SK-N-MC (cell line): ENCODE measurements at regions not wholly inside any gene's neighbourhood (a gene's known extent, or its start where the extent isn't known, plus 50 kb on each side); places are given as distances from the start of the nearest gene placed in this dataset.

Experiments
- DNase-seq: peaks from one replicate; pipeline ENCODE4 v3.0.0-alpha.2; 2011; ENCODE audit warnings: low read depth, low spot score
- H3K27ac ChIP-seq: fragments of 200-600 bp; sonication (generic); 2 replicates; pipeline ENCODE4 v1.5.1; 2016; ENCODE audit warnings: mixed run types
- H3K36me3 ChIP-seq: fragments of 200-600 bp; sonication (generic); 2 replicates; pipeline ENCODE4 v1.6.1; 2017; ENCODE audit warnings: antibody characterized with exemption, low read length, mixed read lengths; ENCODE audit not compliant: insufficient read depth
- H3K4me3 ChIP-seq: fragments of 200-600 bp; sonication (generic); 2 replicates; pipeline ENCODE4 v1.5.1; 2016
- H3K9ac ChIP-seq: fragments of 200-600 bp; sonication (generic); 2 replicates; pipeline ENCODE4 v1.8.0; 2017; ENCODE audit warnings: mixed run types, mixed read lengths; ENCODE audit not compliant: insufficient read length
- H3K9me3 ChIP-seq: fragments of 200-600 bp; sonication (generic); 2 replicates; pipeline ENCODE4 v1.6.1; 2017; ENCODE audit warnings: low read depth, mild to moderate bottlenecking, antibody characterized with exemption, low read length, moderate library complexity, mixed read lengths
- EZH2 ChIP-seq: fragments of 200-600 bp; sonication (generic); IDR thresholded peaks from one replicate; pipeline ENCODE4 v1.6.1; 2017; ENCODE audit warnings: antibody characterized with exemption
- FOXP2 ChIP-seq: optimal IDR thresholded peaks from 2 replicates; pipeline ENCODE3; 2011; ENCODE audit warnings: mild to moderate bottlenecking, moderate library complexity; ENCODE audit not compliant: insufficient read depth; ENCODE audit errors: extremely low read length, control extremely low read depth
- POLR2AphosphoS5 ChIP-seq: IDR thresholded peaks from 2 replicates; pipeline ENCODE4 v1.6.1; 2012; ENCODE audit warnings: mild to moderate bottlenecking, low read depth, low read length, borderline replicate concordance

DNA sequence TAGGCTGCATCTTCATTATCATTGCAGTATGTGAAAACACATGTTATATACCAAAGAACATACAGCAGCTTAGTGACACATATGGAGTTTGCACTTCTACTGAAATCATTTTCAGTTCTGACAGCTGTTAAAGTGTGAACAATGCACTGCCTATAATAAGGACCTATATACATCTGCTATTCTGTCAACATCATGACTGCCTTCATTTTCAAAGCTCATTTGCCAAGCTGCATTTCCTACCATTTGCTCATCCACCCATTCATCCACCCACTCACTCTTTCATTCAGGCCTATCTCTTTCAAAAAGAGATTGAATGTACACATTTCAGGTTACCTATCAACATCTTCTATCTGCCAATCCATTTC is 81.7 kb upstream of the STK17B start:
- Histone ChIP-seq H3K4me3 (no peak overlapping the region), H3K36me3 (0 out of 2 replicates have a peak, but pooled peaks cover 3% of the 10 kb centered on the region), H3K27ac (no peak overlapping the region), H3K9me3 (no peaks in the 10 kb centered on the region), H3K9ac (no peak overlapping the region)
- no peak for TF ChIP-seq FOXP2
- no peak for TF ChIP-seq POLR2AphosphoS5
- no peak for TF ChIP-seq EZH2
- DNase-seq = no peak

DNA sequence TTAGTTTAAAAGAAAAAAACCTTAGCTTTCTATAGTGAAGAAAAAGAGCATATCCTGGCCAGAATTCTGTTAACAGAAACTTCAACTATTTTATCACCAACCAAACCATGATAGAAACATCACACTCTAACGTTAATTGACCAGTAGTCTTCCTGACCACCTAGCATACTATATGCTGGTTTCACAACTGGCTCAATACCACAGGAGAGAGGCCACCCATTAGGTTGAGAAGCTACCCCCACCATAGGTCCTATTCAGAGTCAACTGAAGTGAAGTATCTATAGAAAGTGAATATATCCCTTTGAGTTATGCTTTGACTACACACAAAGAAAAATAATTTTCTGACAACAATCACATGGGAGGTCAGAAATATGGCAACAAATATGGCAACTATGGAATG is 85.2 kb upstream of the STK17B start:
- TF ChIP-seq POLR2AphosphoS5 (no peak), EZH2 (no peak), FOXP2 (no peak)
- Histone ChIP-seq H3K4me3 (no peak overlapping the region), H3K27ac (no peak overlapping the region), H3K9me3 (no peaks in the 10 kb centered on the region), H3K9ac (no peak overlapping the region), H3K36me3 (0 out of 2 replicates have a peak, but pooled peaks cover 3% of the 10 kb centered on the region)
- no peak for DNase-seq

DNA sequence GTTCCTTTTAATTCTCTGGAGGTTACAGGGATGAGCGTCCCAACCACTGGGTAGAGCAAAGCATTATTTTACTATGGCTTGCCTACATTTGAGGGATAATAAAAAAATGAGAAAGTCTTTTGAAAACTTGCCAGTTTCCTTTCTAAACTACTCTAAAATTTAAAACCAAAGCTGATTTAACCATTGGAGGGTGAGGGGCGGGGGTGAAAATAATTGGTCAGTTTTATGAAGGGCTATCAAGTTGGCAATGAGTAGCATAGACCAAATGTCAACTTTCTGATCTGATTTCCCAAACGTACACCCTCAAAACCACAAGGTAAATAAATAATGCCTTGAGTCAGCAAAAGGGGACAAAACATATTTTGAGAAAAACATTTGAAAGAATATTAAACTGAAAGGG is 85.7 kb upstream of the STK17B start:
- no peak overlapping the region for H3K9ac ChIP-seq
- 0 out of 2 replicates have a peak, but pooled peaks cover 3% of the 10 kb centered on the region for H3K36me3 ChIP-seq
- no peak for DNase-seq
- no peak for TF ChIP-seq POLR2AphosphoS5
- no peak for TF ChIP-seq FOXP2
- no peak for TF ChIP-seq EZH2
- no peak overlapping the region for H3K27ac ChIP-seq
- H3K4me3 ChIP-seq = no peak overlapping the region
- H3K9me3 ChIP-seq = no peaks in the 10 kb centered on the region

DNA sequence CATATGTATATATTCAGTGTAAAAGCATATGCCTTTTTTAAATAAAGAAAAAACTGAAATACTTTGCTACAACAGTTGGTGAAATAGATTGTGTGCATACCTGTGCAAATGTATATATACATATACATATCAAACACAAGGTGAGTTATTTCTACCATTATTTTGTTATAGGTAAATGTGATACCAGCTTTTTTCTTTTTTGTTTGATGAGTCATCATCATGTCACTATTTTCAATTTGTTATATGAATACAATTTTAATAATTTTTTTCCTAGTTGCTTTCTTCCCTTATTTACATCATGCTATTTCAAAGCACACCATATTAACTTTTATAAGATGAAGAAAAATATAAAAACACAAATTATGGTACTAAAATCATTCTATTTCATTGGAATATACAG is 87.0 kb upstream of the STK17B start:
- DNase-seq = no peak
- no peak overlapping the region for H3K9ac ChIP-seq
- TF ChIP-seq POLR2AphosphoS5 = no peak
- TF ChIP-seq EZH2 = no peak
- no peak for TF ChIP-seq FOXP2
- H3K4me3 ChIP-seq = no peak overlapping the region
- H3K27ac ChIP-seq = peak overlapping the region; percentile 75
- 0 out of 2 replicates have a peak, but pooled peaks cover 3% of the 10 kb centered on the region for H3K36me3 ChIP-seq
- H3K9me3 ChIP-seq = no peaks in the 10 kb centered on the region

DNA sequence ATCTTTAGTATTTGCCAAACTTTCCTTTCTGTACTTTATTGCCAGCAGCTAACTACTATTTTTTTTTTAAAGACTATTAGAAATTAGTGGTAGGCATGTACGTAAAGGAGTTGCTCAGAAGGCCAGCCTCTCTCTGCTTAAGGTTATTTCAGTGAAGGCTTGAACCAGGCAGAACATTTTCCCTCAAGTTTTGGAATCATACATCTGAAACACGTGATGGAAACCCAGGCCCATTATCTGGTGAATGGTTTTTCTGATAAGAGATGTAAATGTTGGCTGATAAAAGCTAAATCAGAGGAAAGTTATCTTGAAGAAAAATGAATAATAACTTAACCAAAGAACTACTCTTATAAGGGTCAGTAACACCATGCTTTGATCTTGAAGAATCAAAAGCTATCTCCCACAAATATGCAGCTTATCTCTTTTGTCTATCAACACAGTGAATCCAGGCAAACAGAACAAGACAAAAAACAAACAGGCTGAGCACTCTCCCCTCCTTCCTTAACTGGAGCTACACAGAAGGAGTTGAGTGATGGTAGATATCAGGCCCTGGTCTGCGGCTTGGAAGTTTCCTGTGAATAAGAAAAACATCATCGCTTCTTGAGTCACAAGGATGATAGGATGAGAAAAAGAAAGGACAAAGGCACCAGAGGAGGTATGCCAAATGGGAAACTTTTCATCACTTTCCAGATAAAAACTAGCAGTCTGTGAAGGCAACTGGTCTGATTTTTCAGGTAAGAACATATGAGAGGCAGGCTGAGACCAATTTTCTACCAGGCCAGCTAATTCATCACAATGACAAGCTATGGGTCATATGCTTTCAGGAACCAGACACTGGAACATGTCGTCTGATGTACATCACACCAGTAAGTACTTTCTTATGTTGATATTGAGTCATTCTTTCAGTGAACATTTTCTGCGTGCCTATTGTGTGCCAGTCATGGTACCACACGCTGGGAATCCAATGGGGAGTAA is 88.4 kb upstream of the STK17B start:
- Histone ChIP-seq H3K9me3 (no peaks in the 10 kb centered on the region), H3K4me3 (no peak overlapping the region), H3K27ac (0 out of 2 replicates have a peak overlapping the region, but pooled peaks have one; percentile 26), H3K9ac (no peak overlapping the region), H3K36me3 (0 out of 2 replicates have a peak, but pooled peaks cover 3% of the 10 kb centered on the region)
- no peak for DNase-seq
- TF ChIP-seq EZH2 (no peak), POLR2AphosphoS5 (no peak), FOXP2 (no peak)

DNA sequence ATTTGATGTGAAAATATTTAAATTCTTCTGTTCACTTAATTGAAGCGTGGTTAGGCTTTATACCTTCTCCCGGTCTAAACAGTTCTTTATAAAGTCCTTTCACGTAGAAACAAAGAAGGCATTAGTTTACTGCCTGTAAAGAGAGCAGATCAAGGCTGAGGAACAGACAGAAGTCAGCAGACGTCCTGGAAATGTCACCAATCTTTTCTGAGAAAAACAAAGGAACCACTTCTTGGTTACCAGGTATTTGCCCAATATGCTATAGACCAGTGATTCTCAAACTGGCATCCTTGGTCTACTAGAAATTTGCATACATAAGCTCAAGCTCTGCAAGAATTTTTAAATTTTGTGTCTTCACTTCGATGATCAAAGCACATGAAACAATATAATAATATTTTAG is 89.2 kb upstream of the STK17B start:
- H3K27ac ChIP-seq = no peak overlapping the region
- H3K36me3 ChIP-seq = 0 out of 2 replicates have a peak, but pooled peaks cover 3% of the 10 kb centered on the region
- DNase-seq = no peak
- no peak overlapping the region for H3K9ac ChIP-seq
- TF ChIP-seq EZH2 = no peak
- no peak for TF ChIP-seq FOXP2
- TF ChIP-seq POLR2AphosphoS5 = no peak
- no peak overlapping the region for H3K4me3 ChIP-seq
- H3K9me3 ChIP-seq = no peaks in the 10 kb centered on the region

DNA sequence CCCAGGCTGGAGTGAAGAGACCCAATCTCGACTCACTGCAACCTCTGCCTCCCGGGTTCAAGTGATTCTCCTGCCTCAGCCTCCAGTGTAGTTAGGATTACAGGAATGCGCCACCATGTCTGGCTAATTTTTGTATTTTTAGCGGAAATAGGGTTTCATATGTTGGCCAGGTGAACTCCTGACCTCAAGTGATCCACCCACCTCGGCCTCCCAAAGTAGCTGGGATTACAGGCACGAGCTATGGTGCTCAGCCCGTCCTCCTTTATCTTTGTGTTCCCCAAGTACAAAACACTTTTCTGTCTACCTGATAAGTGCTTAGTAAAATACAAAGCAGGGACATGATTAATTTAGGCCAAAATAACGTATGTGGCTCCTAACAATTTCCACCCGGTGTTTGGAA is 91.2 kb upstream of the STK17B start:
- no peaks in the 10 kb centered on the region for H3K9me3 ChIP-seq
- H3K36me3 ChIP-seq = no peaks in the 10 kb centered on the region
- DNase-seq = no peak
- no peak for TF ChIP-seq EZH2
- H3K9ac ChIP-seq = peak overlapping the region; percentile 80
- peak overlapping the region; percentile 99 for H3K27ac ChIP-seq
- H3K4me3 ChIP-seq = peak overlapping the region; percentile 73

DNA sequence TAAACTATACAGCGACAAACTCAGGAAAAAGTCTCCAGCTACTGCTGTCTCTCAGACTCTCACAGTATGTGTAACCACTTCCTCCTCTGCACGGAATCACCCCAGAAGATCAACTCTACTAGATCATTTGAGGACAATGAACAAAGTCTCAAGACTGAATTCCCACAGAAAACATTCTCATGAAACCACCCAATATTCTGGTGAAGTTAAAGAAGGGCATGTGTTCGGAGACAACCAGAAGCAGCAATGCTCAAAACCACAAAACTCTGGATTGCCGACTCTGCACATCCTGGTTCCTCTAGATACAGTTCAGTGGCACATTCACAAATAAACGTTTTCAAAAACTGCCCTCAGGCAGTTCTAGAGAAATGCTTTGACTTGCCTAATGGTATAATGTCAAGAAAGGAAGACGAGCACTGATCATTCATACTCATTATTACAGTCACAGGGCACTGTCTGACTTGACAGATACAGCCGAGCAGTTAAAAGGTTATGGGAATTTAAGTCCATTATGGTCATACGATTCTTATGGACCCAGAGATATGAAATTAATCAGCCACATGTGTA is 91.9 kb upstream of the STK17B start:
- no peaks in the 10 kb centered on the region for H3K36me3 ChIP-seq
- peak overlapping the region; percentile 73 for H3K4me3 ChIP-seq
- H3K27ac ChIP-seq = peak overlapping the region; percentile 99
- TF ChIP-seq EZH2 (no peak), POLR2AphosphoS5 (peak; percentile 59; the same call in 1 of the 2 replicates), FOXP2 (no peak)
- peak; percentile 97 for DNase-seq
- H3K9me3 ChIP-seq = no peaks in the 10 kb centered on the region
- H3K9ac ChIP-seq = peak overlapping the region; percentile 80
